Peyer's patch (tissue), 4 donors: ENCODE measurements at regions not wholly inside any gene's neighbourhood (a gene's known extent, or its start where the extent isn't known, plus 50 kb on each side); places are given as distances from the start of the nearest gene placed in this dataset.

Experiments
- POLR2A ChIP-seq, 2 donors: fragments of 450-650 bp; IDR thresholded peaks; one replicate each; pipeline ENCODE4 v1.5.1; 2017; ENCODE audit warnings: antibody characterized with exemption in 2 of 2, mild to moderate bottlenecking in 2 of 2, moderate library complexity in 2 of 2
- TF ChIP-seq, protein P1 (sequence below), 6 experiments: fragments of 450-650 bp in 4 of 6; fragments of 200-600 bp in 2 of 6; sonication (generic) in 1 of 6; IDR thresholded peaks; one replicate each; pipeline ENCODE4 v1.5.1; 2017 to 2019; ENCODE audit warnings: antibody characterized with exemption in 6 of 6, mild to moderate bottlenecking in 3 of 6, moderate library complexity in 1 of 6

DNA sequence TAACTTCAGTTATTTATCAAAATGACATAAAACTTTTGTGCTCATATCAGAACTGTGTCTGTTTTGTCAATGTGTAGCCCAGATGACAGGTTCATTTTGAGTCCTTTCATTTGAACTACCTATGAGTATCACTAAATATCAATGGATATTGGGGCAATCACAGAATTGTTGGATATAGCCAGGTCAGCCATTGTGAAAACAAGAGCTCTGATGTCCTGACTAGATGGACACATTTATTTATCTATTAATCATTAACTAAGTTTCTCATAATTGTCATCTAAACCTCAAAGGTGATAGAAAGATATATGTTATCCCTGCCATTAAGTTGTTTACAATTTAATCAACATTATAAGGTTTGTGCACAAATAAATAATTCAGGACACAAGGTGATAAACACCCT, 638.3 kb upstream of the GRIA3 start:
- TF ChIP-seq, protein P1, sequence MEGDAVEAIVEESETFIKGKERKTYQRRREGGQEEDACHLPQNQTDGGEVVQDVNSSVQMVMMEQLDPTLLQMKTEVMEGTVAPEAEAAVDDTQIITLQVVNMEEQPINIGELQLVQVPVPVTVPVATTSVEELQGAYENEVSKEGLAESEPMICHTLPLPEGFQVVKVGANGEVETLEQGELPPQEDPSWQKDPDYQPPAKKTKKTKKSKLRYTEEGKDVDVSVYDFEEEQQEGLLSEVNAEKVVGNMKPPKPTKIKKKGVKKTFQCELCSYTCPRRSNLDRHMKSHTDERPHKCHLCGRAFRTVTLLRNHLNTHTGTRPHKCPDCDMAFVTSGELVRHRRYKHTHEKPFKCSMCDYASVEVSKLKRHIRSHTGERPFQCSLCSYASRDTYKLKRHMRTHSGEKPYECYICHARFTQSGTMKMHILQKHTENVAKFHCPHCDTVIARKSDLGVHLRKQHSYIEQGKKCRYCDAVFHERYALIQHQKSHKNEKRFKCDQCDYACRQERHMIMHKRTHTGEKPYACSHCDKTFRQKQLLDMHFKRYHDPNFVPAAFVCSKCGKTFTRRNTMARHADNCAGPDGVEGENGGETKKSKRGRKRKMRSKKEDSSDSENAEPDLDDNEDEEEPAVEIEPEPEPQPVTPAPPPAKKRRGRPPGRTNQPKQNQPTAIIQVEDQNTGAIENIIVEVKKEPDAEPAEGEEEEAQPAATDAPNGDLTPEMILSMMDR (IDR thresholded peaks at IDR 0.05), result no peak
- TF ChIP-seq POLR2A (IDR thresholded peaks at IDR 0.05), result no peak
